ENCODE measurements at regions not wholly inside any gene's neighbourhood (a gene's known extent, or its start where the extent isn't known, plus 50 kb on each side); places are given as distances from the start of the nearest gene placed in this dataset.
A peak's percentile ranks its signal among the peaks of the same experiment; 100 is the strongest.

DNA sequence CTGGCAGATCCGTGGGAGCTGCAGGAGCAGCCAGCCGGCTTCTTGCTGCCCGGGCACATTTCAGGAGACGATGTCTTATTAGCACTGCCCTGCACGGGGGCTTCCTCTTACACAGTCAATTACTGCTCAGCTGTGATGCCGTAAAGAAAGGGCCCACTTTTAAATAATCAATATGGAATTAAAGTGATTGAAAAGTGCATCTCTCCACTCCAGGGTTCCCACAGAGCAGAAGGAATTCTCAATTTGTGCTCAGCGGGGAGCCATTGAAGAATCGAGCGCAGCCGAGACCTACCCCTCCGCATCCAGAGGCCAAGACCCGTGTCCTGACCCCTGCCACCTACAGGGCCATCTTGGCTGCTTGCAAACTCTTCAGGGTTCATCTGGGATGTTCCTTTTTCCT is 399.4 kb upstream of the C16orf82 start:
- no peak overlapping the region for H3K27ac Mint-ChIP-seq
- no peak for DNase-seq (ENCODE audit: low spot score)
- H3K4me3 Mint-ChIP-seq (ENCODE audit: low read depth): no peak overlapping the region
- no peaks in the 10 kb centered on the region for H3K36me3 Mint-ChIP-seq (ENCODE audit: low read depth)
- H3K9me3 Mint-ChIP-seq: peaks cover 9% of the 10 kb centered on the region
- peaks cover 9% of the 10 kb centered on the region for H3K27me3 Mint-ChIP-seq (ENCODE audit: low read depth)
- peaks cover 42% of the 10 kb centered on the region for H3K4me1 Mint-ChIP-seq (ENCODE audit: low read depth)
- intact Hi-C loops (cut with micrococcal nuclease): no loop called here

DNA sequence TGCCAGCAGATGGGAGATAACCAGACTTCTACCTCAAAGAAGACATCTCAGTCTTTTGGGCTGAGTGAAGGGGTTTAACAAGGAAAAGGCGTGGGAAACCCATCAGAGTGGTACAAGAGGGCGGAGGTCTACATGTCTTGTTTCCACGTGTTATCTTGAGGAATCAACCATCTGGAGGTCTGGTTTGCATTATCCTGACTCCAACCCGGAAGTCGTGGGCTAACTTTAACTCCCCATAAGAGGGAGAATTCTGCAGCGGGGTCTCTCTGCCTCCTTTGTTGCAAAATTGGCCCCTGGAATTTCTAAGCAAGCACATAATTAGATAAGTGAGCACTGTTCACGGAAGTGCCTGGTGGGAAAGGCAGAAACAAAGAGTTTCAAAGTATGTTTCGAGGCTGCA is 398.7 kb upstream of the C16orf82 start:
- H3K27ac Mint-ChIP-seq: no peak overlapping the region
- peaks cover 13% of the 10 kb centered on the region for H3K9me3 Mint-ChIP-seq
- no peaks in the 10 kb centered on the region for H3K36me3 Mint-ChIP-seq (ENCODE audit: low read depth)
- DNase-seq (ENCODE audit: low spot score): no peak
- intact Hi-C loops (cut with micrococcal nuclease): no loop called here
- H3K27me3 Mint-ChIP-seq (ENCODE audit: low read depth): peaks cover 6% of the 10 kb centered on the region
- H3K4me1 Mint-ChIP-seq (ENCODE audit: low read depth): peaks cover 48% of the 10 kb centered on the region
- H3K4me3 Mint-ChIP-seq (ENCODE audit: low read depth): no peak overlapping the region

DNA sequence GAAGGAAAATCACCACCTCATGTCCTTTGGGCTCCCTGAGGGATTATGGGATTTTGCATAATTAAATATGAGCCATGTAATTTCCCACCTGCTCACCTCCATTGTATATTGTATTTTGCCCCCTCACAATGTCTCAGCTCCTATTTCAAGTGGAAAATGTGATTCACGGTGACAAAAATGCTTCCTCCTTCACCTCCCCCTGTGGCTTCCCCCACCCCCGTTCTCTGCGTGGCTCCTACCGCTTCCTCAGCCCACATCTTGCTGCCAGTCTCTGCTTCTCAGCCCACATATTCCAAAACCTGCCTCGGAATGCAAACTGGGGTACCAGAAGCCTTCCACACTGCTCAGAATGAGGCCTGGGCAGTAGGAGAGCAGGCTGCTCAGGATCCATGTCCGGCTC is 394.5 kb upstream of the C16orf82 start:
- H3K9me3 Mint-ChIP-seq: peaks cover 26% of the 10 kb centered on the region
- H3K4me1 Mint-ChIP-seq (ENCODE audit: low read depth): peaks cover 32% of the 10 kb centered on the region
- intact Hi-C loops (cut with micrococcal nuclease): loop anchor here (1.0 to 5.0 kb wide), 2 partner anchors 74 to 95 kb away; no protein-coding TSS in a partner anchor
- no peaks in the 10 kb centered on the region for H3K27me3 Mint-ChIP-seq (ENCODE audit: low read depth)
- peaks cover 3% of the 10 kb centered on the region for H3K36me3 Mint-ChIP-seq (ENCODE audit: low read depth)
- DNase-seq (ENCODE audit: low spot score): no peak
- no peak overlapping the region for H3K4me3 Mint-ChIP-seq (ENCODE audit: low read depth)
- peak overlapping the region; percentile 67 for H3K27ac Mint-ChIP-seq

DNA sequence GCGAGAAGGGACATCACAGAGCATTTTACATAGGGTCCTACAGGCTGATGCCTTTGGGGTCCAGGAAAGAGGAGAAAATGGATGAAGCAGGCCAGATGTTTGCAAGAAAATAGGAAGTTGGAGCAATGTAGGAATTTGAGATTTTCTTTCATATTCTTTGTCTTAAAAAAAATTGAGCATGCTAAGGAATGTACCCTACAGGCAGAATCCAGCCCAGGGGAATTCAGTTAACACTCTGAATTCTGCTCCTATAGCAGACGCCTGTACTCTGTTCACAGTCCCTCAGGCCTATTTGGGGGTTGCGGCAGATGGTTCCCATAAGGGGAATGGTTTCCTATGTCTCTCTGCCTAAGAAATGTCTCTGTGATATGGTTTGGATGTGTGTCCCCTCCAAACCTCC is 393.7 kb upstream of the C16orf82 start:
- H3K36me3 Mint-ChIP-seq (ENCODE audit: low read depth): peaks cover 3% of the 10 kb centered on the region
- intact Hi-C loops (cut with micrococcal nuclease): loop anchor here (5.0 kb wide), 1 partner anchor 94 kb away; no protein-coding TSS in a partner anchor
- peaks cover 29% of the 10 kb centered on the region for H3K4me1 Mint-ChIP-seq (ENCODE audit: low read depth)
- H3K9me3 Mint-ChIP-seq: peaks cover 26% of the 10 kb centered on the region
- DNase-seq (ENCODE audit: low spot score): no peak
- no peak overlapping the region for H3K4me3 Mint-ChIP-seq (ENCODE audit: low read depth)
- no peak overlapping the region for H3K27ac Mint-ChIP-seq
- H3K27me3 Mint-ChIP-seq (ENCODE audit: low read depth): no peaks in the 10 kb centered on the region

DNA sequence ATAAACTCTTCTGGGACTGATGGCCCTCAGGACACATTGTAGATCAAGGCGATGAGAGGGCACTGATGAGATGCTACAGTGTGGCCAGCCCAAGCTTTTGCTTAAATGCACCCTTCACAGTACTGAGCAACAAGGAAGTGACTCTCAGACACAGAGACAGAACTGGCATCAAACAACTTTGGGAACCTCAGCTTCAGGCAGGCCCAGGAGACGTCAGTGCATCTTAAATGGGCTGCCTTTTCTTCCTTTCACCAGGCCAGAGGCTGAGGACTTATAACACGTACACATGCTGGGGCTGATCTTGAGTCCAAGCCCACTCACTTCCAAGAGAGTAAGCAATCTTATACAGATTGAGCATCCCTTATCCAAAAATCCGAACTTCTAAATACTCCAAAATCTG is 386.1 kb upstream of the C16orf82 start:
- peaks cover 6% of the 10 kb centered on the region for H3K27me3 Mint-ChIP-seq (ENCODE audit: low read depth)
- intact Hi-C loops (cut with micrococcal nuclease): no loop called here
- no peak for DNase-seq (ENCODE audit: low spot score)
- no peaks in the 10 kb centered on the region for H3K9me3 Mint-ChIP-seq
- no peak overlapping the region for H3K4me3 Mint-ChIP-seq (ENCODE audit: low read depth)
- no peak overlapping the region for H3K27ac Mint-ChIP-seq
- no peaks in the 10 kb centered on the region for H3K36me3 Mint-ChIP-seq (ENCODE audit: low read depth)
- H3K4me1 Mint-ChIP-seq (ENCODE audit: low read depth): no peaks in the 10 kb centered on the region

DNA sequence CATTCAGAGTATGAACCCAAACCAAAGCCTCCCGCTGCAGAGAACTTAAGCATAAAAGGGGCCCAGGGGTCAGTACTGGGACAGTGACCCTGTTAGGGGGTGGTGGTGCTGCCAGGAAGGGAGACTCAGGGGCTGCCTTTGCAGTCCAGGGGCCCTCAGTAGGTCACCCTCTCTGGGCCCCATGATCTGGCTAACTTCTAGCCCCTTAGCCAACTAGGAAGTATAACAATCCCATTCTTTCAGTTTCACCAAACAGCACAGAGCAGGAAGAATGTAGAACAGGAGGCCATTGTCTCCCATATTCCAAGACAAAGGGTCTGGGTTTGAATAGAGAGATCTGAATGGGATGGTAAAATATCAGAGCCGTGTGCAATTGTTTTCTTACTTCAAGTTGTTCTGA is 378.6 kb upstream of the C16orf82 start:
- Mint-ChIP-seq H3K27ac (no peak overlapping the region), H3K9me3 (no peaks in the 10 kb centered on the region), H3K36me3 (ENCODE audit: low read depth) (no peaks in the 10 kb centered on the region), H3K27me3 (ENCODE audit: low read depth) (peaks cover under 1% of the 10 kb centered on the region), H3K4me3 (ENCODE audit: low read depth) (no peak overlapping the region), H3K4me1 (ENCODE audit: low read depth) (peaks cover 2% of the 10 kb centered on the region)
- intact Hi-C loops (cut with micrococcal nuclease): no loop called here
- no peak for DNase-seq (ENCODE audit: low spot score)

DNA sequence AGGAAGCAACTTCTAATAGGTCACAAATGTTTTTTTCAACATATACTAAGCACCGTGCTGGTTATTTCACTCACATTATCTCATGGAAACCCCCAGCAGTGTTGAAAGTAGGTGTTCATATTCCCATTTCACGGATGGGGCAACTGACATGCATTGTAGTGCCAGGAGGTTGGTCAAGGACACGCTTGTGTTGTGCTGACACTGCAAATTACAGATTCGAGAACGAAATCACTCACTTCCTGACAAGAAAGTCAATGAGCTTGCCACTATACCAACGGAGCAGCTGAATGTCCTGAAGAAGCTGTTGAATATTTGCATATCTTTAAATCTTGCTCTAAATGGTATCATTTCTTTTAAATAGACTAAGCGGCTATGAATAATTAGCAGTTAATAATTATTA is 378.0 kb upstream of the C16orf82 start:
- intact Hi-C loops (cut with micrococcal nuclease): no loop called here
- H3K27me3 Mint-ChIP-seq (ENCODE audit: low read depth): no peaks in the 10 kb centered on the region
- H3K4me1 Mint-ChIP-seq (ENCODE audit: low read depth): peaks cover 2% of the 10 kb centered on the region
- no peaks in the 10 kb centered on the region for H3K36me3 Mint-ChIP-seq (ENCODE audit: low read depth)
- no peak for DNase-seq (ENCODE audit: low spot score)
- H3K4me3 Mint-ChIP-seq (ENCODE audit: low read depth): no peak overlapping the region
- no peak overlapping the region for H3K27ac Mint-ChIP-seq
- H3K9me3 Mint-ChIP-seq: no peaks in the 10 kb centered on the region

DNA sequence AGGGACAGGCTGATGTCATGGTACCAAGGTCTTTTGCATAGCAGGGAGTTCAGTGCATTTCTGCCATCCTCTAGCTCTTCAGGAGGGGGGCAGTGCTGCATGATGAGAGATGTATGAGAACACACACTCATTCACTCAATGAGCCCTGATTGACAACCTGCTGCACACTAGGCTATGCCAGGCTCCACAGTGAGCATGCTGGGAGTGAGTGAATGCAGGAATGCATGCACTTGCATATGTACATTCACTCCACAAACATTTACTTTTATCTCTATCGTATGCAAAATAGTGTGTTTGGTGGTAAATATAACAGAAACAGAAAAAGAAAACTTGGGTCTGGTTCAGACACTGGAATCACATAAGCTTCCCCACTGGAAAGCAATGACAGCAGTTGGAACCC is 374.1 kb upstream of the C16orf82 start:
- Mint-ChIP-seq H3K27ac (no peak overlapping the region), H3K27me3 (ENCODE audit: low read depth) (no peaks in the 10 kb centered on the region), H3K9me3 (no peaks in the 10 kb centered on the region), H3K4me1 (ENCODE audit: low read depth) (peaks cover 2% of the 10 kb centered on the region), H3K4me3 (ENCODE audit: low read depth) (no peak overlapping the region), H3K36me3 (ENCODE audit: low read depth) (no peaks in the 10 kb centered on the region)
- DNase-seq (ENCODE audit: low spot score): no peak
- intact Hi-C loops (cut with micrococcal nuclease): no loop called here

DNA sequence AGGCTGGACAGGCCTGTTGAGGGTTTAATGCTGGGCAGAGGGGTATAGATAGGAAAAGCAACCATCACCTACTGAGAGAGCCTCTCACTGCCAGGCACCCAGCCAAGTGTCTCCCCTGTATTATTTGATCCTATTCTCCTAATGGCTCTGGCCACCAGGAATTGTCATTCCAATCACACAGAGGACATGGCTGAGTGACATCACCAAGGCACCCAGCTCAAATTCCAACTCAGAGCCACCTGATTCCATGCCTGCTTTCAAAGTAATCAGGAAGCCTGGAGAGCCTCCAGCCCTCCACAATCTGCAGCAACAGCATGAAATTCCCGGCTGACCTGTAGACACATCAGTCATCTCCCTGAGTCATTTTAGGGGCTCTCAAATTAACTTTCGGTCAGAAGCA is 368.9 kb upstream of the C16orf82 start:
- H3K27ac Mint-ChIP-seq: no peak overlapping the region
- no peak for DNase-seq (ENCODE audit: low spot score)
- intact Hi-C loops (cut with micrococcal nuclease): no loop called here
- no peak overlapping the region for H3K4me3 Mint-ChIP-seq (ENCODE audit: low read depth)
- no peaks in the 10 kb centered on the region for H3K36me3 Mint-ChIP-seq (ENCODE audit: low read depth)
- H3K9me3 Mint-ChIP-seq: peaks cover 9% of the 10 kb centered on the region
- no peaks in the 10 kb centered on the region for H3K4me1 Mint-ChIP-seq (ENCODE audit: low read depth)
- H3K27me3 Mint-ChIP-seq (ENCODE audit: low read depth): peaks cover 2% of the 10 kb centered on the region

DNA sequence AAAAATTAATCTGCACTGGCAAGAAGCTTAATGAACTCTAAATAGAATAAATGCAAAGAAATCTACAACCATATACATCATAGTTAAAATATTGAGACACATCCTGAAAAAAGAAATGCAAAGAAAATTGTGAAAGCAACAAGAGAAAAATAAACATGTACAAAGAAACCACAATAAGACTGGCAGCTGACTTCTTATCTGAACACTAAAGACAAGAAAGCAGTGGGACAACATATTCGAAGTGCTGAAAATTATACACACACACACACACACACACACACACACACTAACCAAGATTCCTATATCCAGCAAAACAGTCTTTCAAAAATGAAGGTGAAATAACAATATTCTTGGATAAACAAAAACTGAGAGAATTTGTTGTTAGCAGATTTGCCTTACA is 366.5 kb upstream of the C16orf82 start:
- H3K27me3 Mint-ChIP-seq (ENCODE audit: low read depth): peaks cover 5% of the 10 kb centered on the region
- H3K36me3 Mint-ChIP-seq (ENCODE audit: low read depth): no peaks in the 10 kb centered on the region
- H3K4me3 Mint-ChIP-seq (ENCODE audit: low read depth): no peak overlapping the region
- H3K9me3 Mint-ChIP-seq: peaks cover 9% of the 10 kb centered on the region
- no peak for DNase-seq (ENCODE audit: low spot score)
- no peaks in the 10 kb centered on the region for H3K4me1 Mint-ChIP-seq (ENCODE audit: low read depth)
- intact Hi-C loops (cut with micrococcal nuclease): no loop called here
- no peak overlapping the region for H3K27ac Mint-ChIP-seq

DNA sequence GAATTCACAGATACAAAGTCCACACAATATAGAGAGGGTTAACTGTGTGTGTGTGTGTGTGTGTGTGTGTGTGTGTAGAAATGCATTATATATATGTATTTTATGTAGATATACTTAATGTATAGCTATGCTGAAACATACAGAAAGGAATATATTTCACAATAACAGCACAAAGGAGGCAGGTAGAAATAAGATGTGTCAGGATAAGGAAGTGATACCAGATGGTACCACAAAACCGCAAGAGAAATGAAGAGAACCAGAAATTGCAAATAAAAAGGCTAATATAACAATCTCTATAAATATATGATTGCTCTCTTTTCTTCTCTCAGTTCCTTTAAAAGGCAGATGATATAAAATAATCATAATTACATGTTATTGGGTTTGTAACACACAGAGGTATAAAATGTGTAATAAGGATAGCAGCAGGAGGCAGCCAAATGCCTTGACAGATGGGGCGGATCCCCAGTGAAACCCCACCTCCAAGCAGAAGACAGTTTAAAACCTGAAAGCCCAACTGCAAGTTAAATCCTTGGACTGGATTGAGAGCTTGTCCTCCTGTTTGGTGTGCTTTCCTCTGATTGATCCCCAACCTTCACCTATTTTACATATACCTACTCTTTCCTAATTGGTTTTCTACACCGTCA is 365.4 kb upstream of the C16orf82 start:
- no peak for DNase-seq (ENCODE audit: low spot score)
- Mint-ChIP-seq H3K27ac (no peak overlapping the region), H3K27me3 (ENCODE audit: low read depth) (peaks cover 8% of the 10 kb centered on the region), H3K9me3 (peaks cover 9% of the 10 kb centered on the region), H3K4me3 (ENCODE audit: low read depth) (no peak overlapping the region), H3K4me1 (ENCODE audit: low read depth) (no peaks in the 10 kb centered on the region), H3K36me3 (ENCODE audit: low read depth) (no peaks in the 10 kb centered on the region)
- intact Hi-C loops (cut with micrococcal nuclease): no loop called here

DNA sequence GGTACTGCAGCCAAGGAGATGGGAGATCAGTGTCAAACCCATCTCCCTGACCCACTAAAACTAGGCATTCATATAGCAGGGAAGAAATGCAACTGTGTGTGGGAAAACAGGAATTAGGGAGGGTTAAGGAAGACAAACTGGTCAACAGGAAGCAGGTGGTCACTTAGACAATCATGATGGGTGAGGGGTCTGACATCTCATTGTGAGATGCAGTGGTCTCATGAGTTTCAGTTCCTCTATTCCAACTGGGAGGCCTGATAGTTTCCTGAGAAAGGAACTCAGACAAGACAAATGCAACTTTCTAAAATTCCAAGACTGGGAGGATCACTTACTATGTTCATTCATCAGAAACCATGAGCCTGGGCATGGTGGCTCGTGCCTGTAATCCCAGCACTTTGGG is 361.4 kb upstream of the C16orf82 start:
- Mint-ChIP-seq H3K27ac (no peak overlapping the region), H3K4me1 (ENCODE audit: low read depth) (no peaks in the 10 kb centered on the region), H3K27me3 (ENCODE audit: low read depth) (peaks cover 7% of the 10 kb centered on the region), H3K4me3 (ENCODE audit: low read depth) (no peak overlapping the region), H3K36me3 (ENCODE audit: low read depth) (no peaks in the 10 kb centered on the region), H3K9me3 (no peaks in the 10 kb centered on the region)
- intact Hi-C loops (cut with micrococcal nuclease): no loop called here
- DNase-seq (ENCODE audit: low spot score): no peak

DNA sequence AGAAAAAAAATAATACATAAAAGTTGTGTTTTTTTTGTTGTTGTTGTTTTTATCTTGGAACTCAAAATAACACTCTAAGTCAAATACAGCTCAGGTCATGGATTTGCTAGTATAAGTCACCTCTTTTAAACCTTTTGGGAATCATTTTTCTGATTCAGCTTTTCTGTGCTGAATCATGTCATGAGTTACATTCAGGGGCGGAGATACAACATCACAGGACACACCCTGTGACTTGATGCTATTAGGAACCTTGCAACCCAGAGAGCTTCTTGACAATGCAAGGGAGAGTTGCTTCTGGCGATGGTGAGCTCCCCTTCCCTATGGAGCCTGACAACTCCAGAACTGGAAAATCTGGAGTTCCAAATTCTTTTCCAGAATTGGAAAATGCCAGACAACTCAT is 358.3 kb upstream of the C16orf82 start:
- no peaks in the 10 kb centered on the region for H3K4me1 Mint-ChIP-seq (ENCODE audit: low read depth)
- DNase-seq (ENCODE audit: low spot score): no peak
- peaks cover 7% of the 10 kb centered on the region for H3K27me3 Mint-ChIP-seq (ENCODE audit: low read depth)
- no peaks in the 10 kb centered on the region for H3K36me3 Mint-ChIP-seq (ENCODE audit: low read depth)
- no peaks in the 10 kb centered on the region for H3K9me3 Mint-ChIP-seq
- intact Hi-C loops (cut with micrococcal nuclease): no loop called here
- H3K27ac Mint-ChIP-seq: no peak overlapping the region
- H3K4me3 Mint-ChIP-seq (ENCODE audit: low read depth): no peak overlapping the region

DNA sequence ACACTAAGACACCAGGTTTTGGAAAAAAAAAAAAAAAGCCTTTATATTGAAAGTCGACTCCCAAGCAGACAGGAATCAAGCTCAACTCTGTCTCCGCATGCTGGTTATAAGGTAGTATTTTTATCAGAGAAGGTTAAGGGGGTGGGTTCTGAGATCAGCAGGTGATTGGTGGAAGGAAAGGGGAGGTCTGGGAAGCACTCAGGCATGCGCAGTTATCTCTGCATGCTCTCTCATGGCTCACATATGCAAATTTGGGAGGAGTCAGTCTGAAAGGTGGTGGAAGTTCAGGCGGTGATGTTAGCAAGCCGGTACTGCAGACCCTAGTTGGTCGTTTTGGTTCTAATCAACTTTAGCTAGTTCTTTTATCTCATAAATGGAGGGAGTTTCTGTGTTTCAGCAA is 357.6 kb upstream of the C16orf82 start:
- DNase-seq (ENCODE audit: low spot score): no peak
- peaks cover 7% of the 10 kb centered on the region for H3K27me3 Mint-ChIP-seq (ENCODE audit: low read depth)
- H3K4me3 Mint-ChIP-seq (ENCODE audit: low read depth): no peak overlapping the region
- no peak overlapping the region for H3K27ac Mint-ChIP-seq
- no peaks in the 10 kb centered on the region for H3K9me3 Mint-ChIP-seq
- H3K4me1 Mint-ChIP-seq (ENCODE audit: low read depth): no peaks in the 10 kb centered on the region
- intact Hi-C loops (cut with micrococcal nuclease): no loop called here
- no peaks in the 10 kb centered on the region for H3K36me3 Mint-ChIP-seq (ENCODE audit: low read depth)
